AG04450 (cell line): ENCODE measurements at regions not wholly inside any gene's neighbourhood (a gene's known extent, or its start where the extent isn't known, plus 50 kb on each side); places are given as distances from the start of the nearest gene placed in this dataset.

ENCODE experiments used
- CTCF ChIA-PET: fragments of 300-600, 350-600 bp; formaldehyde crosslinking; extraction: SDS; loops from one replicate; lab custom pipeline; 2022; ENCODE audit warnings: antibody characterized with exemption, inconsistent platforms; lab: Charles Lee
- POLR2A ChIA-PET: fragments of 350-600 bp; formaldehyde crosslinking; extraction: SDS; loops from one replicate; lab custom pipeline; 2021; ENCODE audit warnings: antibody characterized with exemption, inconsistent platforms; lab: Yijun Ruan, JAX
- DNase-seq: peaks from one replicate; pipeline ENCODE4 v3.0.0-alpha.2; 2011; ENCODE audit warnings: low read depth, low spot score
- H3K27ac ChIP-seq: one replicate; pipeline ENCODE4 v1.5.1; 2012; ENCODE audit warnings: low read depth, low read length, control low read depth
- H3K27me3 ChIP-seq: one replicate; pipeline ENCODE4 v1.6.0; 2012; ENCODE audit warnings: low read length; ENCODE audit not compliant: control insufficient read depth, insufficient read depth
- H3K4me3 ChIP-seq: 2 replicates; pipeline ENCODE4 v1.5.1; 2011; ENCODE audit warnings: mild to moderate bottlenecking, low read depth, low read length, control low read depth
- H3K9me3 ChIP-seq: 2 replicates; pipeline ENCODE4 v1.5.1; 2012; ENCODE audit warnings: low read length; ENCODE audit not compliant: control insufficient read depth, insufficient read depth
- CTCF ChIP-seq: IDR thresholded peaks from 2 replicates; pipeline ENCODE4 v1.5.1; 2011; ENCODE audit warnings: low read depth, low read length, control low read depth, inconsistent platforms

- CTCF ChIA-PET, result no interaction called here
- Histone ChIP-seq H3K27me3 (no peaks in the 10 kb centered on the region), H3K27ac (no peak overlapping the region), H3K4me3 (no peak overlapping the region), H3K9me3 (no peaks in the 10 kb centered on the region)
- POLR2A ChIA-PET, result no interaction called here
- no peak for DNase-seq
- no peak for TF ChIP-seq CTCF
Observed at GRCh38 chr1:90650401-90650800, 66.7 kb downstream of the BARHL2 start.

GRCh38 chr1:90640325-90640724, 76.8 kb downstream of the BARHL2 start:
- CTCF ChIA-PET, result interaction anchor here (0.6 kb wide), 1 partner anchor 12 kb away, joined by 4 read pairs; no protein-coding TSS in a partner anchor
- no peak for TF ChIP-seq CTCF
- POLR2A ChIA-PET, result no interaction called here

GRCh38 chr1:90622666-90623065, 94.4 kb downstream of the BARHL2 start:
- no peak overlapping the region for H3K27ac ChIP-seq
- DNase-seq, result no peak
- POLR2A ChIA-PET, result no interaction called here
- CTCF ChIA-PET, result no interaction called here
- TF ChIP-seq CTCF, result no peak
- H3K27me3 ChIP-seq, result no peaks in the 10 kb centered on the region
- H3K4me3 ChIP-seq, result no peak overlapping the region
- no peaks in the 10 kb centered on the region; the same call in 1 of the 2 replicates for H3K9me3 ChIP-seq

More at GRCh38 chr1:90640325-90640724, 76.8 kb downstream of the BARHL2 start:
- Histone ChIP-seq H3K9me3 (no peaks in the 10 kb centered on the region), H3K27me3 (no peaks in the 10 kb centered on the region), H3K27ac (no peak overlapping the region), H3K4me3 (no peak overlapping the region)
- DNase-seq, result no peak

- CTCF ChIA-PET, result no interaction called here
- Histone ChIP-seq H3K27me3 (no peaks in the 10 kb centered on the region), H3K9me3 (no peaks in the 10 kb centered on the region; the same call in 1 of the 2 replicates), H3K27ac (no peak overlapping the region), H3K4me3 (no peak overlapping the region)
- DNase-seq, result no peak
- no peak for TF ChIP-seq CTCF
- POLR2A ChIA-PET, result no interaction called here
Observed at GRCh38 chr1:90621986-90622385, 95.1 kb downstream of the BARHL2 start.

GRCh38 chr1:90616395-90616794, 100.7 kb downstream of the BARHL2 start:
- no peak for TF ChIP-seq CTCF
- CTCF ChIA-PET, result interaction anchor here (0.5 kb wide), 1 partner anchor 360 kb away, joined by 3 read pairs; no protein-coding TSS in a partner anchor
- H3K4me3 ChIP-seq, result no peak overlapping the region
- no peaks in the 10 kb centered on the region for H3K27me3 ChIP-seq
- no peak overlapping the region for H3K27ac ChIP-seq
- POLR2A ChIA-PET, result no interaction called here
- H3K9me3 ChIP-seq, result no peaks in the 10 kb centered on the region; the same call in 1 of the 2 replicates
- DNase-seq, result no peak
